ENCODE measurements at regions not wholly inside any gene's neighbourhood (a gene's known extent, or its start where the extent isn't known, plus 50 kb on each side); places are given as distances from the start of the nearest gene placed in this dataset.

GRCh38 chr2:83578405-83578804, 880.7 kb downstream of the SUCLG1 start:
- TF ChIP-seq TAF1 (IDR thresholded peaks at IDR 0.05; ENCODE audit: borderline replicate concordance, low read depth, low read length) (no peak), NBN (IDR thresholded peaks at IDR 0.05) (no peak), CBX5 (IDR thresholded peaks at IDR 0.05; ENCODE audit: low read depth) (no peak), EZH2 (IDR thresholded peaks at IDR 0.05; ENCODE audit: borderline replicate concordance, control insufficient read depth, low read depth, low read length) (no peak), POLR2AphosphoS5 (IDR thresholded peaks at IDR 0.05; ENCODE audit: low read length) (no peak), POLR2A (IDR thresholded peaks at IDR 0.05; ENCODE audit: low read depth, low read length) (no peak), SREBF2 (IDR thresholded peaks at IDR 0.05; ENCODE audit: low read length) (no peak), HDGF (IDR thresholded peaks at IDR 0.05) (no peak), JUNB (IDR thresholded peaks at IDR 0.05) (no peak), REST (IDR thresholded peaks at IDR 0.05; ENCODE audit: low read depth, low read length) (no peak), SMAD5 (IDR thresholded peaks at IDR 0.05; ENCODE audit: low read depth) (no peak), POLR2AphosphoS2 (IDR thresholded peaks at IDR 0.05; ENCODE audit: low read depth, low read length) (no peak)
- TF ChIP-seq, protein P1, sequence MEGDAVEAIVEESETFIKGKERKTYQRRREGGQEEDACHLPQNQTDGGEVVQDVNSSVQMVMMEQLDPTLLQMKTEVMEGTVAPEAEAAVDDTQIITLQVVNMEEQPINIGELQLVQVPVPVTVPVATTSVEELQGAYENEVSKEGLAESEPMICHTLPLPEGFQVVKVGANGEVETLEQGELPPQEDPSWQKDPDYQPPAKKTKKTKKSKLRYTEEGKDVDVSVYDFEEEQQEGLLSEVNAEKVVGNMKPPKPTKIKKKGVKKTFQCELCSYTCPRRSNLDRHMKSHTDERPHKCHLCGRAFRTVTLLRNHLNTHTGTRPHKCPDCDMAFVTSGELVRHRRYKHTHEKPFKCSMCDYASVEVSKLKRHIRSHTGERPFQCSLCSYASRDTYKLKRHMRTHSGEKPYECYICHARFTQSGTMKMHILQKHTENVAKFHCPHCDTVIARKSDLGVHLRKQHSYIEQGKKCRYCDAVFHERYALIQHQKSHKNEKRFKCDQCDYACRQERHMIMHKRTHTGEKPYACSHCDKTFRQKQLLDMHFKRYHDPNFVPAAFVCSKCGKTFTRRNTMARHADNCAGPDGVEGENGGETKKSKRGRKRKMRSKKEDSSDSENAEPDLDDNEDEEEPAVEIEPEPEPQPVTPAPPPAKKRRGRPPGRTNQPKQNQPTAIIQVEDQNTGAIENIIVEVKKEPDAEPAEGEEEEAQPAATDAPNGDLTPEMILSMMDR (IDR thresholded peaks at IDR 0.05 in 2 of 3, conservative IDR thresholded peaks at IDR 0.05 in 1 of 3; ENCODE audit: control insufficient read depth in 2 of 3, extremely low read depth in 1 of 3, insufficient read depth in 1 of 3, low read depth in 3 of 3, low read length in 3 of 3): no peak
